CD14-positive monocyte (primary cell): ENCODE measurements at regions not wholly inside any gene's neighbourhood (a gene's known extent, or its start where the extent isn't known, plus 50 kb on each side); places are given as distances from the start of the nearest gene placed in this dataset.
A peak's percentile ranks its signal among the peaks of the same experiment; 100 is the strongest.

Source experiments
- DNase-seq, 3 donors: peaks; one replicate each; pipeline ENCODE4 v3.0.0-alpha.2; 2011 to 2022
- H2AFZ ChIP-seq: 2 replicates; pipeline ENCODE4 v1.6.0; 2012; ENCODE audit warnings: mild to moderate bottlenecking, low read depth, low read length, inconsistent platforms; ENCODE audit not compliant: insufficient read depth, poor library complexity, severe bottlenecking
- H3K27ac ChIP-seq, 2 donors: 1 replicate in 1 of 2; 2 replicates in 1 of 2; pipeline ENCODE4 v1.5.1; 2012 to 2013; ENCODE audit warnings: low read length in 2 of 2, control low read depth in 1 of 2, inconsistent platforms in 1 of 2, low read depth in 1 of 2, mild to moderate bottlenecking in 1 of 2
- H3K27me3 ChIP-seq, 2 donors: one replicate each; pipeline versions ENCODE4 v1.6.0 to v1.6.1; 2011 to 2013; ENCODE audit warnings: low read length in 2 of 2; ENCODE audit not compliant: control insufficient read depth in 2 of 2, insufficient read depth in 2 of 2
- H3K36me3 ChIP-seq, 2 donors: replicated peaks in 1 of 2; 1 replicate in 1 of 2; 2 replicates in 1 of 2; pipeline versions ENCODE4 v1.5.1 to v1.6.1; 2012 to 2013; ENCODE audit warnings: low read length in 2 of 2, control low read depth in 1 of 2, inconsistent platforms in 1 of 2, mild to moderate bottlenecking in 1 of 2; ENCODE audit not compliant: insufficient read depth in 2 of 2, control insufficient read depth in 1 of 2
- H3K4me1 ChIP-seq, 2 donors: 1 replicate in 1 of 2; 2 replicates in 1 of 2; pipeline versions ENCODE4 v1.5.1 to v1.6.1; 2012 to 2013; ENCODE audit warnings: low read length in 2 of 2, control low read depth in 1 of 2, inconsistent platforms in 1 of 2, mild to moderate bottlenecking in 1 of 2, moderate library complexity in 1 of 2; ENCODE audit not compliant: insufficient read depth in 2 of 2, control insufficient read depth in 1 of 2
- H3K4me2 ChIP-seq: replicated peaks from 2 replicates; pipeline ENCODE3; 2012; ENCODE audit warnings: low read length, moderate library complexity, mild to moderate bottlenecking; ENCODE audit not compliant: poor library complexity, severe bottlenecking; ENCODE audit errors: extremely low read depth
- H3K4me3 ChIP-seq, 3 experiments: fragments of 200-600 bp in 1 of 3; sonication (generic) in 1 of 3; replicated peaks in 1 of 3; 1 replicate in 2 of 3; 2 replicates in 1 of 3; pipeline ENCODE4 v1.5.1; 2011 to 2013; ENCODE audit warnings: low read length in 3 of 3, mild to moderate bottlenecking in 3 of 3, control low read depth in 2 of 3, low read depth in 2 of 3, inconsistent platforms in 1 of 3, moderate library complexity in 1 of 3
- H3K79me2 ChIP-seq: 2 replicates; pipeline ENCODE4 v1.6.0; 2012; ENCODE audit warnings: mild to moderate bottlenecking, control low read depth, inconsistent platforms, low read length, moderate library complexity; ENCODE audit not compliant: insufficient read depth
- H3K9ac ChIP-seq: 2 replicates; pipeline ENCODE4 v1.6.0; 2017; ENCODE audit warnings: low read length, mild to moderate bottlenecking; ENCODE audit not compliant: insufficient read depth, poor library complexity, severe bottlenecking
- H3K9me3 ChIP-seq, 2 donors: replicated peaks in 1 of 2; 1 replicate in 1 of 2; 2 replicates in 1 of 2; pipeline versions ENCODE4 v1.5.1 to v1.6.1; 2012 to 2013; ENCODE audit warnings: low read length in 2 of 2, control low read depth in 1 of 2; ENCODE audit not compliant: control insufficient read depth in 1 of 2, insufficient read depth in 1 of 2
- H4K20me1 ChIP-seq: 2 replicates; pipeline ENCODE4 v1.6.0; 2012; ENCODE audit warnings: mild to moderate bottlenecking, low read length, control low read depth, moderate library complexity; ENCODE audit not compliant: insufficient read depth
- H3K27ac Mint-ChIP-seq, 7 donors: one replicate each; pipeline ENCODE4 v1.8.0; 2020; ENCODE audit warnings: mild to moderate bottlenecking in 7 of 7, mixed read lengths in 7 of 7, moderate library complexity in 6 of 7, inconsistent platforms in 2 of 7
- H3K27me3 Mint-ChIP-seq, 3 donors: one replicate each; pipeline ENCODE4 v1.8.0; 2021 to 2022; ENCODE audit warnings: low read depth in 3 of 3, mild to moderate bottlenecking in 3 of 3, mixed read lengths in 3 of 3, moderate library complexity in 3 of 3, inconsistent platforms in 1 of 3
- H3K36me3 Mint-ChIP-seq, 2 donors: one replicate each; pipeline ENCODE4 v1.8.0; 2020; ENCODE audit warnings: mixed read lengths in 2 of 2, inconsistent platforms in 1 of 2, mild to moderate bottlenecking in 1 of 2
- H3K4me1 Mint-ChIP-seq: one replicate; pipeline ENCODE4 v1.8.0; 2020; ENCODE audit warnings: mild to moderate bottlenecking, mixed read lengths
- H3K4me3 Mint-ChIP-seq, 2 donors: one replicate each; pipeline ENCODE4 v1.8.0; 2020; ENCODE audit warnings: mild to moderate bottlenecking in 2 of 2, mixed read lengths in 2 of 2, moderate library complexity in 1 of 2
- H3K9me3 Mint-ChIP-seq, 7 donors: one replicate each; pipeline ENCODE4 v1.8.0; 2020 to 2022; ENCODE audit warnings: mixed read lengths in 7 of 7, mild to moderate bottlenecking in 6 of 7, moderate library complexity in 6 of 7, inconsistent platforms in 2 of 7
- WGBS: methylation state at CpG from one replicate; pipeline ENCODE4 v1.1.5; 2013; ENCODE audit warnings: missing lambda C conversion rate; ENCODE audit not compliant: insufficient coverage; 5-methylcytosine and 5-hydroxymethylcytosine counted together
- intact Hi-C, 2 donors: fragments of 100-400 bp; cut with micrococcal nuclease; formaldehyde crosslinking; loops; one replicate each; pipeline versions ENCODE4 v1.15.0 to v1.15.1; 2023
- TF ChIP-seq, protein P1 (sequence below): fragments of 200-600 bp; IDR thresholded peaks from one replicate; pipeline ENCODE4 v1.8.0; 2022; ENCODE audit warnings: antibody characterized with exemption, mild to moderate bottlenecking

- Histone ChIP-seq H4K20me1 (no peaks in the 10 kb centered on the region), H3K9me3 (no peaks in the 10 kb centered on the region), H3K4me2 (no peak overlapping the region), H3K79me2 (no peaks in the 10 kb centered on the region), H3K4me1 (peaks cover 34 to 35% of the 10 kb centered on the region in 2 donors), H3K27ac (no peak overlapping the region), H3K4me3 (no peak overlapping the region), H2AFZ (no peak overlapping the region), H3K27me3 (no peaks in the 10 kb centered on the region), H3K9ac (no peak overlapping the region), H3K36me3 (no peaks in the 10 kb centered on the region)
- DNase-seq = no peak
- Mint-ChIP-seq H3K27ac (no peak overlapping the region), H3K9me3 (peaks cover 0 to 7% (median 0%) of the 10 kb centered on the region in 7 donors), H3K36me3 (peaks cover 2 to 11% of the 10 kb centered on the region in 2 donors), H3K4me3 (no peak overlapping the region), H3K27me3 (peaks cover 4 to 10% (median 9%) of the 10 kb centered on the region in 3 donors), H3K4me1 (peaks cover 44% of the 10 kb centered on the region)
- TF ChIP-seq, protein P1, sequence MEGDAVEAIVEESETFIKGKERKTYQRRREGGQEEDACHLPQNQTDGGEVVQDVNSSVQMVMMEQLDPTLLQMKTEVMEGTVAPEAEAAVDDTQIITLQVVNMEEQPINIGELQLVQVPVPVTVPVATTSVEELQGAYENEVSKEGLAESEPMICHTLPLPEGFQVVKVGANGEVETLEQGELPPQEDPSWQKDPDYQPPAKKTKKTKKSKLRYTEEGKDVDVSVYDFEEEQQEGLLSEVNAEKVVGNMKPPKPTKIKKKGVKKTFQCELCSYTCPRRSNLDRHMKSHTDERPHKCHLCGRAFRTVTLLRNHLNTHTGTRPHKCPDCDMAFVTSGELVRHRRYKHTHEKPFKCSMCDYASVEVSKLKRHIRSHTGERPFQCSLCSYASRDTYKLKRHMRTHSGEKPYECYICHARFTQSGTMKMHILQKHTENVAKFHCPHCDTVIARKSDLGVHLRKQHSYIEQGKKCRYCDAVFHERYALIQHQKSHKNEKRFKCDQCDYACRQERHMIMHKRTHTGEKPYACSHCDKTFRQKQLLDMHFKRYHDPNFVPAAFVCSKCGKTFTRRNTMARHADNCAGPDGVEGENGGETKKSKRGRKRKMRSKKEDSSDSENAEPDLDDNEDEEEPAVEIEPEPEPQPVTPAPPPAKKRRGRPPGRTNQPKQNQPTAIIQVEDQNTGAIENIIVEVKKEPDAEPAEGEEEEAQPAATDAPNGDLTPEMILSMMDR = no peak
- 100% methylated on average over 1 of the region's 2 CpGs for WGBS
- intact Hi-C loops = no loop called here
Observed at GRCh38 chr15:69592954-69593353, 140.3 kb downstream of the RPLP1 start.

DNA sequence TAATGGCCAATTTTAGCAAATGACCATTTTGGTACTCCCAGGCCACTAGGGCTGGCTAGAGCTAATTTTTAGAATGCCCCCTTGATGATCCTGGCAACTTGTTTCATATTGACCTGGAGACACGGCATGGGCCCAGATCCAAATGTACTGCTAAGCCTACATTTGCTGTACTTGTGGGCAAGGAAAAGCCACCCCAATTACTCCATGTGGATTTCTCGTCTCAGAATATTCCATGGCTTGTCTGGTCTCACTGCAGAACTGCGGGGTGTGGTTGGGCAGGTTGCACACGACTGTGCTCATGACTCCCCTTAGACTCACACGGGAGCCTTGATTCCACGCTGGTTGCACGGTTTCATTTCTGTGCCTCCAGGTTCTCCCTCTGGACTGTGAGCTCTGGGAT, 140.9 kb downstream of the RPLP1 start:
- peaks cover 38% of the 10 kb centered on the region for H3K4me1 Mint-ChIP-seq
- Histone ChIP-seq H3K4me2 (peak overlapping the region; percentile 67), H3K27me3 (no peaks in the 10 kb centered on the region), H3K36me3 (no peaks in the 10 kb centered on the region), H3K27ac (no peak overlapping the region), H3K79me2 (no peaks in the 10 kb centered on the region), H3K4me3 (no peak overlapping the region), H4K20me1 (no peaks in the 10 kb centered on the region), H3K9me3 (no peaks in the 10 kb centered on the region), H3K4me1 (peaks cover 28 to 30% of the 10 kb centered on the region in 2 donors), H3K9ac (no peak overlapping the region), H2AFZ (no peak overlapping the region)
- peaks cover 5 to 10% (median 9%) of the 10 kb centered on the region in 3 donors for H3K27me3 Mint-ChIP-seq
- WGBS = 77% methylated on average over 6 of the region's 7 CpGs
- H3K9me3 Mint-ChIP-seq = peaks cover 0 to 5% (median 0%) of the 10 kb centered on the region in 7 donors
- TF ChIP-seq, protein P1 = no peak
- intact Hi-C loops = no loop called here
- H3K36me3 Mint-ChIP-seq = peaks cover 2 to 11% of the 10 kb centered on the region in 2 donors
- DNase-seq = no peak
- no peak overlapping the region for H3K4me3 Mint-ChIP-seq
- no peak overlapping the region for H3K27ac Mint-ChIP-seq
